ENCODE measurements at regions not wholly inside any gene's neighbourhood (a gene's known extent, or its start where the extent isn't known, plus 50 kb on each side); places are given as distances from the start of the nearest gene placed in this dataset.
A peak's percentile ranks its signal among the peaks of the same experiment; 100 is the strongest.

GRCh38 chr4:167616476-167616875 is 382.2 kb upstream of the SPOCK3 start:
- H3K27me3 ChIP-seq (replicated peaks; ENCODE audit: control insufficient read depth, insufficient read depth, low read length) = no peaks in the 10 kb centered on the region
- H3K9me3 Mint-ChIP-seq (ENCODE audit: unreplicated experiment) = no peaks in the 10 kb centered on the region
- no TSS peak for BruUV-seq (replicated peaks)
- intact Hi-C loops (cut with micrococcal nuclease; ENCODE audit: unreplicated experiment) = no loop called here
- ChIA-PET CTCF (no interaction called here), POLR2A (no interaction called here)
- H3K4me1 Mint-ChIP-seq (ENCODE audit: low read depth, unreplicated experiment) = no peaks in the 10 kb centered on the region
- H3K4me1 ChIP-seq = no peaks in the 10 kb centered on the region
- TF ChIP-seq, protein P1, sequence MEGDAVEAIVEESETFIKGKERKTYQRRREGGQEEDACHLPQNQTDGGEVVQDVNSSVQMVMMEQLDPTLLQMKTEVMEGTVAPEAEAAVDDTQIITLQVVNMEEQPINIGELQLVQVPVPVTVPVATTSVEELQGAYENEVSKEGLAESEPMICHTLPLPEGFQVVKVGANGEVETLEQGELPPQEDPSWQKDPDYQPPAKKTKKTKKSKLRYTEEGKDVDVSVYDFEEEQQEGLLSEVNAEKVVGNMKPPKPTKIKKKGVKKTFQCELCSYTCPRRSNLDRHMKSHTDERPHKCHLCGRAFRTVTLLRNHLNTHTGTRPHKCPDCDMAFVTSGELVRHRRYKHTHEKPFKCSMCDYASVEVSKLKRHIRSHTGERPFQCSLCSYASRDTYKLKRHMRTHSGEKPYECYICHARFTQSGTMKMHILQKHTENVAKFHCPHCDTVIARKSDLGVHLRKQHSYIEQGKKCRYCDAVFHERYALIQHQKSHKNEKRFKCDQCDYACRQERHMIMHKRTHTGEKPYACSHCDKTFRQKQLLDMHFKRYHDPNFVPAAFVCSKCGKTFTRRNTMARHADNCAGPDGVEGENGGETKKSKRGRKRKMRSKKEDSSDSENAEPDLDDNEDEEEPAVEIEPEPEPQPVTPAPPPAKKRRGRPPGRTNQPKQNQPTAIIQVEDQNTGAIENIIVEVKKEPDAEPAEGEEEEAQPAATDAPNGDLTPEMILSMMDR (IDR thresholded peaks at IDR 0.05; ENCODE audit: insufficient read depth in 1 of 2, low read depth in 1 of 2, low read length in 1 of 2, severe bottlenecking in 1 of 2, unreplicated experiment in 1 of 2) = no peak
- H3K36me3 ChIP-seq (ENCODE audit: control insufficient read depth, insufficient read depth, low read length) = no peaks in the 10 kb centered on the region
- H3K9me3 ChIP-seq = no peaks in the 10 kb centered on the region
- no peak overlapping the region for H3K4me3 Mint-ChIP-seq (ENCODE audit: unreplicated experiment)
- no peak overlapping the region for H3K4me3 ChIP-seq (ENCODE audit: low read depth, low read length)
- no peaks in the 10 kb centered on the region for H3K27me3 Mint-ChIP-seq (ENCODE audit: insufficient read depth, unreplicated experiment)
- no peak for DNase-seq
- no peak overlapping the region for H3K27ac Mint-ChIP-seq (ENCODE audit: unreplicated experiment)
- no peaks in the 10 kb centered on the region for H3K36me3 Mint-ChIP-seq (ENCODE audit: insufficient read depth, unreplicated experiment)

GRCh38 chr4:167622481-167623240 is 388.4 kb upstream of the SPOCK3 start:
- POLR2A ChIA-PET = no interaction called here
- H3K4me3 Mint-ChIP-seq (ENCODE audit: unreplicated experiment) = no peak overlapping the region
- no TSS peak for BruUV-seq (replicated peaks)

DNA sequence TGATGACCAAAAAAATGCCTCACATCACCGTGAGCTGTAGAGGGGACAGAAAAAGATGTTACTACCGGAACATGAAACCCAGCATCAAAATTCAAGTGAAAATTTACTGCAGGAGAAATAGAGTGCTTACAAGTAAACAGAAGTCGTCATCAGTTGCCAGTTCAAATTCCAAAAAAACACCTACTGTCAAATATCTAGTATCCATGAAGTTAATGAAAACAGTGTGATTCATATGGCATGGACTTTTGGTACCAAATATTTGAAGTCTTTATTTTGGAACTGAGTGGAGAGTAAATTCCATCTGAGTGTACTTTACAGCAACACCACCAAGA is 388.9 kb upstream of the SPOCK3 start:
- Mint-ChIP-seq H3K4me1 (ENCODE audit: low read depth, unreplicated experiment) (peaks cover 6% of the 10 kb centered on the region), H3K9me3 (ENCODE audit: unreplicated experiment) (no peaks in the 10 kb centered on the region), H3K4me3 (ENCODE audit: unreplicated experiment) (no peak overlapping the region), H3K36me3 (ENCODE audit: insufficient read depth, unreplicated experiment) (no peaks in the 10 kb centered on the region), H3K27me3 (ENCODE audit: insufficient read depth, unreplicated experiment) (peaks cover 2% of the 10 kb centered on the region), H3K27ac (ENCODE audit: unreplicated experiment) (no peak overlapping the region)
- H3K4me1 ChIP-seq = no peaks in the 10 kb centered on the region
- ChIA-PET CTCF (interaction anchor here (0.6 to 1.1 kb wide), 3 partner anchors 54 to 263 kb away, joined by 3 to 4 read pairs (median 4); no protein-coding TSS in a partner anchor), POLR2A (no interaction called here)
- no peak overlapping the region for H3K4me3 ChIP-seq (ENCODE audit: low read depth, low read length)
- H3K9me3 ChIP-seq = no peaks in the 10 kb centered on the region
- BruUV-seq (replicated peaks) = no TSS peak
- intact Hi-C loops (cut with micrococcal nuclease; ENCODE audit: unreplicated experiment) = loop anchor here (2.0 to 5.0 kb wide), 2 partner anchors 180 to 1456 kb away; no protein-coding TSS in a partner anchor
- DNase-seq = no peak
- no peaks in the 10 kb centered on the region for H3K27me3 ChIP-seq (replicated peaks; ENCODE audit: control insufficient read depth, insufficient read depth, low read length)
- H3K36me3 ChIP-seq (ENCODE audit: control insufficient read depth, insufficient read depth, low read length) = no peaks in the 10 kb centered on the region
- TF ChIP-seq, protein P1 (IDR thresholded peaks at IDR 0.05; ENCODE audit: insufficient read depth in 1 of 2, low read depth in 1 of 2, low read length in 1 of 2, severe bottlenecking in 1 of 2, unreplicated experiment in 1 of 2) = no peak

More at GRCh38 chr4:167622481-167623240, 388.4 kb upstream of the SPOCK3 start:
- peaks cover 2% of the 10 kb centered on the region for H3K27me3 Mint-ChIP-seq (ENCODE audit: insufficient read depth, unreplicated experiment)
- no peak overlapping the region for H3K4me3 ChIP-seq (ENCODE audit: low read depth, low read length)
- TF ChIP-seq, protein P1 (IDR thresholded peaks at IDR 0.05; ENCODE audit: insufficient read depth in 1 of 2, low read depth in 1 of 2, low read length in 1 of 2, severe bottlenecking in 1 of 2, unreplicated experiment in 1 of 2) = peak; percentile 63 to 82
- DNase-seq = peak; percentile 47 to 63
- no peaks in the 10 kb centered on the region for H3K9me3 ChIP-seq
- no peaks in the 10 kb centered on the region for H3K36me3 Mint-ChIP-seq (ENCODE audit: insufficient read depth, unreplicated experiment)
- no peaks in the 10 kb centered on the region for H3K9me3 Mint-ChIP-seq (ENCODE audit: unreplicated experiment)
- no peaks in the 10 kb centered on the region for H3K27me3 ChIP-seq (replicated peaks; ENCODE audit: control insufficient read depth, insufficient read depth, low read length)
- CTCF ChIA-PET = interaction anchor here (0.6 to 1.1 kb wide), 4 partner anchors 10 to 263 kb away, joined by 3 to 4 read pairs (median 4); no protein-coding TSS in a partner anchor
- no peaks in the 10 kb centered on the region for H3K4me1 ChIP-seq
- H3K36me3 ChIP-seq (ENCODE audit: control insufficient read depth, insufficient read depth, low read length) = no peaks in the 10 kb centered on the region
- intact Hi-C loops (cut with micrococcal nuclease; ENCODE audit: unreplicated experiment) = loop anchor here (1.0 to 5.0 kb wide), 4 partner anchors 180 to 1455 kb away; no protein-coding TSS in a partner anchor
- H3K27ac Mint-ChIP-seq (ENCODE audit: unreplicated experiment) = no peak overlapping the region
- peaks cover 6% of the 10 kb centered on the region for H3K4me1 Mint-ChIP-seq (ENCODE audit: low read depth, unreplicated experiment)

Data from Caco-2 (cell line).